IMR-90 (cell line): ENCODE measurements at regions not wholly inside any gene's neighbourhood (a gene's known extent, or its start where the extent isn't known, plus 50 kb on each side); places are given as distances from the start of the nearest gene placed in this dataset.

Experiments
- CEBPB ChIP-seq: IDR thresholded peaks from 2 replicates; pipeline ENCODE4 v1.6.1; 2012; ENCODE audit warnings: low read depth, low read length, improper control_type of control experiment
- CHD1 ChIP-seq: IDR thresholded peaks from 2 replicates; pipeline ENCODE4 v1.6.1; 2012; ENCODE audit warnings: low read depth, low read length, improper control_type of control experiment
- CTCF ChIP-seq: conservative IDR thresholded peaks from 2 replicates; pipeline ENCODE4 v1.5.1; 2012; ENCODE audit warnings: mild to moderate bottlenecking, low read depth, low read length, improper control_type of control experiment
- ELK1 ChIP-seq: fragments of 150-350 bp; IDR thresholded peaks from 2 replicates; pipeline ENCODE4 v1.6.1; 2016; ENCODE audit warnings: low read depth, mild to moderate bottlenecking, low read length, moderate library complexity, borderline replicate concordance
- POLR2A ChIP-seq: IDR thresholded peaks from 2 replicates; pipeline ENCODE4 v1.6.1; 2012; ENCODE audit warnings: mild to moderate bottlenecking, low read depth, low read length

GRCh38 chr3:145177828-145178227 lies 983.2 kb downstream of the PLOD2 start:
- TF ChIP-seq CTCF (no peak), POLR2A (no peak), CHD1 (no peak), CEBPB (no peak), ELK1 (no peak)
